ENCODE measurements at regions not wholly inside any gene's neighbourhood (a gene's known extent, or its start where the extent isn't known, plus 50 kb on each side); places are given as distances from the start of the nearest gene placed in this dataset.

DNA sequence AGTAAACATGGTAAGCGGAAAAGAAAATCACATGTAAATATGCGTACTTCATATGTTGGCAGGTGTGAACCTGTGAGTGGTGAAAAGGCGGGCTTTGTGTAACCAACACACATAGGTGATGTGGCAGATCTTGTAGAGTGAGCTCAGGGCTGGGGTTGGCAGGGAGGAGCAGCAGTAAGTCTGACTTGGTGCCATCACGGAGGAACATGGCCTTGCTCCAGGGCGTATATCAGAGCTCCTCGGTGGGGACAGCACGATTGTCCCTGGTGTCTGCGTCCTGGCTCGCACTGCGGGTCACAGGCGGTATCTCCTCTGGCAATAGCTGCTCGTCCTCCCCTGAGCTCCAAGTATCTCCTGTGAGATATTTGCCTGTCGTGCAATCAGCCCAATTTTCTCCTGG is 733.6 kb downstream of the TRIML1 start:
- no peak for DNase-seq

- no peak for DNase-seq
Observed at GRCh38 chr4:188876881-188877280, 737.6 kb downstream of the TRIML1 start.

GRCh38 chr4:188879598-188879997 is 740.4 kb downstream of the TRIML1 start:
- DNase-seq: no peak

DNA sequence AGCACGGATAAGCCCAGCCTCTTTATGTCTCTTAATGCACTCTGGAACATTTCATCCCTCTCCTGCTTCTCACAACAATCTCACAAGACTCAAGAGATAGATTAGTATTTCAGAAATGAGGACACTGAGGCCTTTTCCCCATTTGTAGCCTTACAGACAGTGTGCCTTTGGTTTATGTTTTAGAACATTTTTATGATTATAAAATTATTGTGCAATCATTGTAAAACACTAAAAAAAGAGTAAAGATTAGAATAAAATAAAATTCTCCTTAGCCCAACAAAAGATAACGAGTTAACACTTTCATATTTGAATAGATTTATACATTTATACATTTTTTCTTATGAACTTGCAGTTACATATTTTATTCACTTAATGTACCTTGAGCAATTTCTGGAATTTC is 748.7 kb downstream of the TRIML1 start:
- DNase-seq: no peak

DNA sequence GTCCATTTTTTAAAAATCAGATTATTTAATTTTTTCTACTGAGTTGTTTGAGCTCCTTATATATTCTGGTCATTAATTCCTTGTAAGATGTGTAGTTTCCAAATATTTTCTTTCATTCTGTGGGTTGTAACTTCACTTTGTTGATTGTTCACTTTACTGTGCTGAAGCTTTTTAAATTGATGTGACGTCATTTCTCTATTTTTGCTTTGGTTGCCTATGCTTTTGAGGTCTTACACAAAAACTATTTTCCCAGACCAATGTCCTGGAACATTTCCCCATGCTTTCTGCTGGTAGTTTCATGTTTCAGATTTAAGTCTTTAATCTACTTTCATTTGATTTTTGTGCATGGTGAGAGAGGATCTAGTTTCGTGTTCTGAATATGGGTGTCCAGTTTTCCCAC is 753.6 kb downstream of the TRIML1 start:
- no peak for DNase-seq

- no peak for DNase-seq
Observed at GRCh38 chr4:188903986-188904385, 764.7 kb downstream of the TRIML1 start.

DNA sequence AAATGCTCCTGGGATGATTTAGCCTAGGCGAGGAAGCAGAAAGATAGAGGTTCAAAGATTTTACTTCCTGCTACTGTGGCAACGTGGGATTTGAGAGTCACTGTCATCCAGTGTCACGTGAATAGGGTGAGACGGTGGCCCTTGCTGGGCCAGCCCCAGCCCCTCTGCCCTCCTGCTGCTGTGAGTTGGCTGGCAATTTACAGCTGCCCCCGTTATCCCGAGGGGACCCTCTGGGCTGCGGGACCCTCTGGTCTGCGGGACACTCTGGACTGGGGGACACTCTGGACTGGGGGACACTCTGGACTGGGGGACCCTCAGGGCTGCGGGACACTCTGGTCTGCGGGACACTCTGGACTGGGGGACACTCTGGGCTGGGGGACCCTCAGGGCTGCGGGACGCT is 765.4 kb downstream of the TRIML1 start:
- DNase-seq: no peak

DNA sequence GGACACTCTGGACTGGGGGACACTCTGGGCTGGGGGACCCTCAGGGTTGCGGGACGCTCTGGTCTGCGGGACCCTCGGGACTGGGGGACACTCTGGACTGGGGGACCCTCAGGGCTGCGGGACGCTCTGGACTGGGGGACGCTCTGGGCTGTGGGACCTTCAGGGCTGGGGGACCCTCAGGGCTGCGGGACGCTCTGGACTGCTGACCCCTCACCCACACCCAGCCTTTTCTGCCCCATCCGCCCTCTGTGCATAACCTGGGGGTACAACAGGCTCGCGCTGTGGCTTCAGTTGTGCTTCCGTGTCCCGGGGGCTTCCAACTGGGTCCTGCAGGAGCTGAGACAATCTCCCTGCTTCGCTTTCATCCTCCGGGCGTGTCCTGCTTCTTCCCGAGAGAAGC is 766.0 kb downstream of the TRIML1 start:
- no peak for DNase-seq

GRCh38 chr4:188911199-188911598 is 772.0 kb downstream of the TRIML1 start:
- DNase-seq: no peak

- DNase-seq: no peak
Observed at GRCh38 chr4:188911707-188912106, 772.5 kb downstream of the TRIML1 start.

DNA sequence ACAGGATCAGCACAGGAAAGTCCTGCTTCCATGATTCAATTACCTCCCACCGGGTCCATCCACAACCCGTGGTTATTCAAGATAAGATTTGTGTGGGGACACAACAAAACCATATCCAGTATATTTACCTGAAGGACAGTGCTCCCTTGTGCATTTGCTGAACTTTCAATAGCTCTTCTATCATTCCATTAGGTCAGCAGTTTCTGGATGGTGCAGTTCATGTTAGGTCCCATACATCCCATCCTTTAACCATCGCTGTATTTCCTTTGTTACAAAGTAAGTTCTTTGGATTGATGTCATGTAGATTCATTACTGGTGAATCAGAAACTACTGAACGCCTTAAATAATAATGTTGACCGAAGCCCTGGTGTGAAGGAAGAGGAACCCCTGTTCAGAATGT is 775.9 kb downstream of the TRIML1 start:
- DNase-seq: no peak

DNA sequence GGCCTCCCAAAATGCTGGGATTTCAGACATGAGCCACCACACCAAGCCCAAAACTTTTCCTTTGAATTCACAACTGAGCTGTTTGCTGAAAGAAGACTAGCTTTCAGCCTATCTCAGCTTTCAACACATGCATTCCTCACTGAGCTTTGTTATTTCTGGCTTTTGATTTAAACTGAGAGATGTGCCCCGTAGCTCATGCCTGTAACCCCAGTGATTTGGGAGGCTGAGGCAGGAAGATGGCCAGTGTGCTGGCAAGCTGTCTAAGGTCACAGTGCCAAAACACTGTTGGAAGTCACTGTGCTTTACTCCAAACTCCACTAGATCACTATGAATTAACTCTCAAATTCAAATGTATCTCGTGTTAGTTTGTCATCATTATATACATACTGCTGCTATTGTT is 779.5 kb downstream of the TRIML1 start:
- DNase-seq: no peak

GRCh38 chr4:188930822-188931221 is 791.6 kb downstream of the TRIML1 start:
- no peak for DNase-seq

- no peak for DNase-seq
Observed at GRCh38 chr4:188934320-188934962, 795.2 kb downstream of the TRIML1 start.

GRCh38 chr4:188941524-188942119 is 802.4 kb downstream of the TRIML1 start:
- no peak for DNase-seq

DNA sequence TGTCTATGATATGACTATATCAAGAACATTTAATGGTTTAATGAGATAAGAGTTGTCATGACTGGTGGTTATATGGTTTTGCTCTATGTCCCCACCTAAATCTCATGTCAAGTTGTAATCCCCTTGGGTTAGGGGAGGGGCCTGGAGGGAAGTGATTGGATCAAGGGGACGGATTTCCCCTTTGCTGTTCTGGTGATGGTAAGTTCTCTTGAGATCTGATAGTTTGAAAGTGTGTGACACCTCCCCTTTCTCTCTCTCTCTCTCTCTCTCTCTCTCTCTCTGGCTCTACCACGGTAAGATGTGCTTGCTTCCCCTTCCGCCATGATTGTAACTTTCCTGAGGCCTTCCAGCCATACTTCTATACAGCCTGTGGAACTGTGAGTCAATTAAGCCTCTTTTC is 803.4 kb downstream of the TRIML1 start:
- no peak for DNase-seq

DNA sequence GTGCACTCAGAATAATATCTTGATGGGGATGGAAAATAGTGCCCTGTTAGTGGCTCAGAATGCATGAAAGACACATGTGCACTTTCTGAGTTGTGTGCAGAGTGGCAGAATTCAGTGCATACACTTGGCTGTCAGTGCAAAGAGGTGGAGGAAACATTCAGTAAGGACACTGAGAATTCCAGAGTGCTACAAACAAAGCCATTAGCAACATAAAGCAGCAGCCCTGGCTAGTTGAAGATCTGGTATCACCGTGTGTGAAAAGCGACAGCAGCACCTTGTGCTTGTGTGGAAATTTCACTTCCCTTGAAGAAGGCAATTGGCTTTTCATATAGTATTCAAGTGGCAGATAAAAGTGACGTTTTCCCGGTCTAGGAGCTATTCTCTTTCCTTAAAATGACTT is 810.4 kb downstream of the TRIML1 start:
- DNase-seq: no peak

- DNase-seq: no peak
Observed at GRCh38 chr4:188955066-188955465, 815.8 kb downstream of the TRIML1 start.

- DNase-seq: no peak
Observed at GRCh38 chr4:188956566-188956965, 817.3 kb downstream of the TRIML1 start.

DNA sequence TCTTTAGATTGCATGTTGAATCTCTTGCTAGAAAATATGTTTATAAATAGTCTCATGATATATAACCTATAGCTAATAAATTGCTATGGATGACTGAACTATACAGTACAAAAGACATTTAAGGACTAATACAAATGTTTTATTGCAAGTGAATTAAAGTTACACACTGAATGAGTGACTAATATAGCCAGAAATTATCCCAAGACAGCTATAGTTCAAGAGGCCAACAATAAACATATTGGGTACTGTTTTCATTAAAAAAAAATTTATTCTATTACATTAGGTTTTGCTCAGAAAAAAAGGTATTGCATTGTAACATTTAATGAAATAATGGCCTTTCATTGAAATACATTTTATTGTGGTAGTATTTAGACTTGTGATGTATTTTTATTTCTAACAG is 819.1 kb downstream of the TRIML1 start:
- no peak for DNase-seq

- DNase-seq: no peak
Observed at GRCh38 chr4:188959424-188959823, 820.2 kb downstream of the TRIML1 start.

GRCh38 chr4:188960411-188961093 is 821.3 kb downstream of the TRIML1 start:
- no peak for DNase-seq

GRCh38 chr4:188971125-188971524 is 831.9 kb downstream of the TRIML1 start:
- no peak for DNase-seq

GRCh38 chr4:188975271-188975670 is 836.0 kb downstream of the TRIML1 start:
- DNase-seq: no peak
